ENCODE measurements at regions not wholly inside any gene's neighbourhood (a gene's known extent, or its start where the extent isn't known, plus 50 kb on each side); places are given as distances from the start of the nearest gene placed in this dataset.

GRCh38 chr22:27614650-27615007 is 186.9 kb downstream of the MN1 start:
- no peak for DNase-seq (ENCODE audit: low spot score)
- Histone ChIP-seq H3K27ac (no peak overlapping the region), H3K9me3 (no peaks in the 10 kb centered on the region), H3K4me3 (peak overlapping the region in 1 of 2 donors; percentile 22), H3K36me3 (no peaks in the 10 kb centered on the region), H3K4me1 (replicated peaks) (no peaks in the 10 kb centered on the region), H3K27me3 (replicated peaks; ENCODE audit: insufficient read depth) (no peaks in the 10 kb centered on the region)
- TF ChIP-seq POLR2AphosphoS5 (IDR thresholded peaks at IDR 0.05) = no peak
- intact Hi-C loops (cut with DNase I) = no loop called here
- 66% methylated on average over 10 of the region's 10 CpGs for WGBS

DNA sequence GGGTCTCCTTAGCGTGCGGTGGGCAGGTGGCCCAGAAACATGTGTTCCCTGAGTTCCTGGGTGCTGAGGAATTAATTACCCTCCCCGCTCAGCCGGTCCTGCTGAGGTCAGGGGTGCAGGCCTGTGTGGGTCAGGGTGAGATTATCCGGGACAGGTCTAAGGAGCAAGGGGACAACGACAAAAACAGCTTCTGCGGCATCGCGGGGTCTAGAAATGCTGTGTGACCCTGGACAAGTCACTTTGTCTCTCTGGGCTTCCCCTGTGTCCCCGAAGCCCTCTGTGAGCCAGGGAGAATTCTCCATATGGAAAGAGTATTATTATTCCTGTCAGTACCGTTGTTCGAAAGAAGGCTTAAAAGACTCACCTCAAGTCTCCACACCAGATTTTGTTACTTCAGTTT is 186.1 kb downstream of the MN1 start:
- Histone ChIP-seq H3K9me3 (no peaks in the 10 kb centered on the region), H3K4me1 (replicated peaks) (no peaks in the 10 kb centered on the region), H3K27me3 (replicated peaks; ENCODE audit: insufficient read depth) (no peaks in the 10 kb centered on the region), H3K4me3 (no peak overlapping the region), H3K27ac (no peak overlapping the region), H3K36me3 (no peaks in the 10 kb centered on the region)
- no peak for DNase-seq (ENCODE audit: low spot score)
- intact Hi-C loops (cut with DNase I) = no loop called here
- TF ChIP-seq, protein P1, sequence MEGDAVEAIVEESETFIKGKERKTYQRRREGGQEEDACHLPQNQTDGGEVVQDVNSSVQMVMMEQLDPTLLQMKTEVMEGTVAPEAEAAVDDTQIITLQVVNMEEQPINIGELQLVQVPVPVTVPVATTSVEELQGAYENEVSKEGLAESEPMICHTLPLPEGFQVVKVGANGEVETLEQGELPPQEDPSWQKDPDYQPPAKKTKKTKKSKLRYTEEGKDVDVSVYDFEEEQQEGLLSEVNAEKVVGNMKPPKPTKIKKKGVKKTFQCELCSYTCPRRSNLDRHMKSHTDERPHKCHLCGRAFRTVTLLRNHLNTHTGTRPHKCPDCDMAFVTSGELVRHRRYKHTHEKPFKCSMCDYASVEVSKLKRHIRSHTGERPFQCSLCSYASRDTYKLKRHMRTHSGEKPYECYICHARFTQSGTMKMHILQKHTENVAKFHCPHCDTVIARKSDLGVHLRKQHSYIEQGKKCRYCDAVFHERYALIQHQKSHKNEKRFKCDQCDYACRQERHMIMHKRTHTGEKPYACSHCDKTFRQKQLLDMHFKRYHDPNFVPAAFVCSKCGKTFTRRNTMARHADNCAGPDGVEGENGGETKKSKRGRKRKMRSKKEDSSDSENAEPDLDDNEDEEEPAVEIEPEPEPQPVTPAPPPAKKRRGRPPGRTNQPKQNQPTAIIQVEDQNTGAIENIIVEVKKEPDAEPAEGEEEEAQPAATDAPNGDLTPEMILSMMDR (IDR thresholded peaks at IDR 0.05) = no peak
- TF ChIP-seq POLR2AphosphoS5 (IDR thresholded peaks at IDR 0.05) (no peak), POLR2A (IDR thresholded peaks at IDR 0.05) (no peak)
- WGBS = 88% methylated on average over 12 of the region's 12 CpGs

GRCh38 chr22:27616033-27616432 is 185.5 kb downstream of the MN1 start:
- no peak overlapping the region for H3K27ac ChIP-seq
- H3K27me3 ChIP-seq (replicated peaks; ENCODE audit: insufficient read depth) = no peaks in the 10 kb centered on the region
- no peaks in the 10 kb centered on the region for H3K4me1 ChIP-seq (replicated peaks)
- no peak for TF ChIP-seq POLR2A (IDR thresholded peaks at IDR 0.05)
- TF ChIP-seq, protein P1 (IDR thresholded peaks at IDR 0.05) = no peak
- no peak for TF ChIP-seq POLR2AphosphoS5 (IDR thresholded peaks at IDR 0.05)
- no peaks in the 10 kb centered on the region for H3K36me3 ChIP-seq
- intact Hi-C loops (cut with DNase I) = no loop called here
- DNase-seq (ENCODE audit: low spot score) = no peak
- H3K4me3 ChIP-seq = no peak overlapping the region
- no peaks in the 10 kb centered on the region for H3K9me3 ChIP-seq
- WGBS = 55% methylated on average over 3 of the region's 3 CpGs

GRCh38 chr22:27617214-27617881 is 184.2 kb downstream of the MN1 start:
- Histone ChIP-seq H3K4me1 (replicated peaks) (no peaks in the 10 kb centered on the region), H3K4me3 (no peak overlapping the region), H3K9me3 (no peaks in the 10 kb centered on the region), H3K27me3 (replicated peaks; ENCODE audit: insufficient read depth) (no peaks in the 10 kb centered on the region), H3K27ac (no peak overlapping the region), H3K36me3 (no peaks in the 10 kb centered on the region)
- intact Hi-C loops (cut with DNase I) = no loop called here
- 49% methylated on average over 2 of the region's 2 CpGs for WGBS
- no peak for DNase-seq (ENCODE audit: low spot score)
- no peak for TF ChIP-seq POLR2A (IDR thresholded peaks at IDR 0.05)
- TF ChIP-seq, protein P1 (IDR thresholded peaks at IDR 0.05) = no peak
- no peak for TF ChIP-seq POLR2AphosphoS5 (IDR thresholded peaks at IDR 0.05)

DNA sequence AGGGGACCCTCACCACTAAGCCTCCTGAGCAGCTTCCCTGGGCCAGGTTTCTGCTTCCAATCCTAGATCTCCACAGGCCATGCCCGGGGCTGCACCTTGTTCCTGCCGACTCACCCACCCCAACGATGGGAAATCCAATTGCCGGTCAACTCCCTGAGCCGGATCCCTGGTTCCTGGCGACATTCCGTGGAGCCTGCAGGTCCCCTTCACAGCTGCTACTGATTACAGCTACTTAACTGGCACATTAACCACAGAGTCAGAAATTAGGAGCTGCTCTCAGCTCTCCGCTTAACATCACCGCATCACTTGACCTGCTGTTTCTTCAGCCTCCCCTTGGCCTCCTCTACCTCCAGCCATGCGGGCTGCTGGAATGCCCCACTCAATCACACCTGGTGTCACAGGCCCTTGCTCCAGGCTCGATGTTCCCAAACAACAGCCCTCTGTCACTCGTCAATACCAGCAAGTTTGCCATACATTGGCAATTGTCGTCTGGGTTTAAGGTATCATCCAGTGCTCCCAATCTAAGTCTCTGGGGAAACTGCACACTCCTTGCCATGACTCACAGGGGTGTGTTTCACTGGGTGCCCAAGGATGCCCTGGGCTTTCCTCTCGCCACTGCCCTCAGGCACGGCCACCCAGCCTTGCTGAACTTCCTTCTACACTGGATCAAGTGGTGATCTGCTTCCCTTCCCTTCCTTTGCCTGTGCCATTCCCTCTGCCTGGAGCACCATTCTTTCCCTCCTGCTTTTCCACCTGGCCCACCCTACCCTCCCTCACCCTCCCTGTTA is 181.0 kb downstream of the MN1 start:
- TF ChIP-seq, protein P1 (IDR thresholded peaks at IDR 0.05) = no peak
- TF ChIP-seq POLR2AphosphoS5 (IDR thresholded peaks at IDR 0.05) (no peak), POLR2A (IDR thresholded peaks at IDR 0.05) (no peak)
- intact Hi-C loops (cut with DNase I) = no loop called here
- Histone ChIP-seq H3K36me3 (no peaks in the 10 kb centered on the region), H3K4me3 (no peak overlapping the region), H3K9me3 (no peaks in the 10 kb centered on the region), H3K27ac (no peak overlapping the region), H3K4me1 (replicated peaks) (no peaks in the 10 kb centered on the region), H3K27me3 (replicated peaks; ENCODE audit: insufficient read depth) (no peaks in the 10 kb centered on the region)
- no peak for DNase-seq (ENCODE audit: low spot score)
- 85% methylated on average over 15 of the region's 15 CpGs for WGBS

Data from prostate gland (tissue), 2 donors.